ENCODE measurements at regions not wholly inside any gene's neighbourhood (a gene's known extent, or its start where the extent isn't known, plus 50 kb on each side); places are given as distances from the start of the nearest gene placed in this dataset.

GRCh38 chr6:106870824-106871717, 103.5 kb downstream of the CD24 start:
- H3K4me2 ChIP-seq (ENCODE audit: low read length), result peak overlapping the region; percentile 2; the same call in 1 of the 2 replicates
- DNase-seq (ENCODE audit: low read depth, low spot score) (no peak), ATAC-seq (0 out of 2 replicates have a peak, but pooled peaks have one; percentile 35)
- H3K36me3 ChIP-seq (ENCODE audit: control insufficient read depth in 1 of 2, insufficient read depth in 2 of 2, low read length in 2 of 2), result no peaks in the 10 kb centered on the region
- no peaks in the 10 kb centered on the region for H3K9me2 ChIP-seq (ENCODE audit: insufficient read depth)
- H4K20me1 ChIP-seq (ENCODE audit: insufficient read depth), result no peaks in the 10 kb centered on the region
- RAD21 ChIA-PET (ENCODE audit: low non-redundant PET in 1 of 2, low total read pairs in 2 of 2, uncharacterized antibody in 2 of 2, unreplicated experiment in 2 of 2), result no interaction called here
- peaks cover 0 to 36% of the 10 kb centered on the region in 2 experiments; a peak in 2 of 4 replicates for H3K4me1 ChIP-seq (ENCODE audit: control insufficient read depth in 1 of 2, insufficient read depth in 2 of 2, low read length in 2 of 2)
- H3K27ac ChIP-seq (ENCODE audit: low read depth, low read length), result no peak overlapping the region
- no peak overlapping the region for H2AFZ ChIP-seq (ENCODE audit: low read depth, low read length, poor library complexity, severe bottlenecking)
- H3K4me3 ChIP-seq (replicated peaks in 1 of 2; ENCODE audit: low read depth in 1 of 2, low read length in 2 of 2), result no peak overlapping the region
- no peaks in the 10 kb centered on the region for H3K27me3 ChIP-seq (ENCODE audit: insufficient read depth, low read length)
- H3K79me2 ChIP-seq (ENCODE audit: insufficient read depth, low read length), result no peaks in the 10 kb centered on the region
- CTCF ChIA-PET, result interaction anchor here (0.6 kb wide), 1 partner anchor 13 kb away, joined by 3 read pairs; no protein-coding TSS in a partner anchor
- no peak for TF ChIP-seq JUND (IDR thresholded peaks at IDR 0.05)
- no peak for TF ChIP-seq EZH2phosphoT487 (IDR thresholded peaks at IDR 0.05; ENCODE audit: borderline replicate concordance)
- TF ChIP-seq, protein P1, sequence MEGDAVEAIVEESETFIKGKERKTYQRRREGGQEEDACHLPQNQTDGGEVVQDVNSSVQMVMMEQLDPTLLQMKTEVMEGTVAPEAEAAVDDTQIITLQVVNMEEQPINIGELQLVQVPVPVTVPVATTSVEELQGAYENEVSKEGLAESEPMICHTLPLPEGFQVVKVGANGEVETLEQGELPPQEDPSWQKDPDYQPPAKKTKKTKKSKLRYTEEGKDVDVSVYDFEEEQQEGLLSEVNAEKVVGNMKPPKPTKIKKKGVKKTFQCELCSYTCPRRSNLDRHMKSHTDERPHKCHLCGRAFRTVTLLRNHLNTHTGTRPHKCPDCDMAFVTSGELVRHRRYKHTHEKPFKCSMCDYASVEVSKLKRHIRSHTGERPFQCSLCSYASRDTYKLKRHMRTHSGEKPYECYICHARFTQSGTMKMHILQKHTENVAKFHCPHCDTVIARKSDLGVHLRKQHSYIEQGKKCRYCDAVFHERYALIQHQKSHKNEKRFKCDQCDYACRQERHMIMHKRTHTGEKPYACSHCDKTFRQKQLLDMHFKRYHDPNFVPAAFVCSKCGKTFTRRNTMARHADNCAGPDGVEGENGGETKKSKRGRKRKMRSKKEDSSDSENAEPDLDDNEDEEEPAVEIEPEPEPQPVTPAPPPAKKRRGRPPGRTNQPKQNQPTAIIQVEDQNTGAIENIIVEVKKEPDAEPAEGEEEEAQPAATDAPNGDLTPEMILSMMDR (IDR thresholded peaks at IDR 0.05 in 2 of 3, conservative IDR thresholded peaks at IDR 0.05 in 1 of 3; ENCODE audit: borderline replicate concordance in 1 of 3, insufficient read depth in 1 of 3, low read depth in 2 of 3, low read length in 2 of 3), result no peak
- TF ChIP-seq CBX3 (IDR thresholded peaks at IDR 0.05; ENCODE audit: low read depth), result no peak
- TF ChIP-seq ZFX (IDR thresholded peaks at IDR 0.05), result no peak
- no peak for TF ChIP-seq ELF1 (IDR thresholded peaks at IDR 0.05; ENCODE audit: borderline replicate concordance, low read depth)
- TF ChIP-seq ZBTB33 (IDR thresholded peaks at IDR 0.05; ENCODE audit: extremely low read depth, insufficient replicate concordance, low read length), result no peak
- TF ChIP-seq, protein P2, sequence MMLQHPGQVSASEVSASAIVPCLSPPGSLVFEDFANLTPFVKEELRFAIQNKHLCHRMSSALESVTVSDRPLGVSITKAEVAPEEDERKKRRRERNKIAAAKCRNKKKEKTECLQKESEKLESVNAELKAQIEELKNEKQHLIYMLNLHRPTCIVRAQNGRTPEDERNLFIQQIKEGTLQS (IDR thresholded peaks at IDR 0.05), result no peak
- no peak for TF ChIP-seq EZH2 (IDR thresholded peaks at IDR 0.05)
- no peak for TF ChIP-seq CEBPB (IDR thresholded peaks at IDR 0.05; ENCODE audit: low read depth)
- TF ChIP-seq SP1 (IDR thresholded peaks at IDR 0.05; ENCODE audit: low read depth), result no peak
- no peak for TF ChIP-seq POLR2AphosphoS5 (IDR thresholded peaks at IDR 0.05; ENCODE audit: low read depth, low read length)
- TF ChIP-seq FOSL1 (IDR thresholded peaks at IDR 0.05; ENCODE audit: low read depth), result no peak
- TF ChIP-seq ZNF274 (IDR thresholded peaks at IDR 0.05; ENCODE audit: low read depth, low read length), result no peak
- POLR2A ChIA-PET, result no interaction called here
- no TSS peak for BruUV-seq (replicated peaks)
- H3K9ac ChIP-seq (ENCODE audit: low read length), result no peak overlapping the region
- H3K9me3 ChIP-seq (ENCODE audit: control insufficient read depth in 1 of 2, insufficient read depth in 1 of 2, low read depth in 1 of 2, low read length in 2 of 2), result peaks cover 0 to 4% of the 10 kb centered on the region in 2 experiments; a peak in 2 of 4 replicates
- intact Hi-C loops (cut with micrococcal nuclease), result no loop called here
